Stimulated activated CD8-positive, alpha-beta memory T cell treated with anti-CD3 and anti-CD28 coated beads, Interleukin-4, amount 100 ng/mL, for 48 hours (primary cell): ENCODE measurements at regions not wholly inside any gene's neighbourhood (a gene's known extent, or its start where the extent isn't known, plus 50 kb on each side); places are given as distances from the start of the nearest gene placed in this dataset.
A peak's percentile ranks its signal among the peaks of the same experiment; 100 is the strongest.
"Not testable (repeated sequence)": the region's sequence is repeated elsewhere in the genome, so short reads cannot be mapped to it uniquely, and the experiment has no call there.

Experiments
- DNase-seq: peaks from one replicate; pipeline ENCODE4 v3.0.0-alpha.2; 2020

GRCh38 chrX:124720532-124720931 is 374.2 kb downstream of the SH2D1A start:
- no peak for DNase-seq

GRCh38 chrX:124725502-124725901 is 379.1 kb downstream of the SH2D1A start:
- no peak for DNase-seq

GRCh38 chrX:124726292-124726691 is 379.9 kb downstream of the SH2D1A start:
- DNase-seq = no peak

GRCh38 chrX:124726881-124727280 is 380.5 kb downstream of the SH2D1A start:
- no peak for DNase-seq

GRCh38 chrX:124736553-124737270 is 390.3 kb downstream of the SH2D1A start:
- DNase-seq = peak; percentile 36

- no peak for DNase-seq
These were observed 391.4 kb downstream of the SH2D1A start for GRCh38 chrX:124737771-124738170.

- no peak for DNase-seq
These were observed 400.9 kb downstream of the SH2D1A start for GRCh38 chrX:124747295-124747694.

- no peak for DNase-seq
These were observed 418.0 kb downstream of the SH2D1A start for GRCh38 chrX:124764354-124764753.

GRCh38 chrX:124769166-124769565 is 422.8 kb downstream of the SH2D1A start:
- DNase-seq = no peak

- DNase-seq = no peak
These were observed 424.9 kb downstream of the SH2D1A start for GRCh38 chrX:124771292-124771691.

- not testable (repeated sequence) for DNase-seq
These were observed 441.9 kb downstream of the SH2D1A start for GRCh38 chrX:124788253-124788652.

- not testable (repeated sequence) for DNase-seq
These were observed 443.5 kb downstream of the SH2D1A start for GRCh38 chrX:124789874-124790273.

GRCh38 chrX:124791492-124792095 is 445.2 kb downstream of the SH2D1A start:
- no peak for DNase-seq

GRCh38 chrX:124796989-124797388 is 450.6 kb downstream of the SH2D1A start:
- no peak for DNase-seq

GRCh38 chrX:124804962-124805361 is 458.6 kb downstream of the SH2D1A start:
- DNase-seq = no peak

- no peak for DNase-seq
These were observed 459.1 kb downstream of the SH2D1A start for GRCh38 chrX:124805486-124805885.

GRCh38 chrX:124814106-124814505 is 467.7 kb downstream of the SH2D1A start:
- DNase-seq = no peak

- DNase-seq = no peak
These were observed 471.7 kb downstream of the SH2D1A start for GRCh38 chrX:124818033-124818432.

GRCh38 chrX:124818764-124819163 is 472.4 kb downstream of the SH2D1A start:
- DNase-seq = no peak

GRCh38 chrX:124820738-124821137 is 474.4 kb downstream of the SH2D1A start:
- no peak for DNase-seq

GRCh38 chrX:124827258-124827845 is 481.0 kb downstream of the SH2D1A start:
- no peak for DNase-seq

- DNase-seq = no peak
These were observed 483.6 kb downstream of the SH2D1A start for GRCh38 chrX:124829930-124830329.

GRCh38 chrX:124836786-124837185 is 482.9 kb upstream of the TEX13C start:
- no peak for DNase-seq

- DNase-seq = no peak
These were observed 477.5 kb upstream of the TEX13C start for GRCh38 chrX:124842205-124842604.
